ENCODE measurements at regions not wholly inside any gene's neighbourhood (a gene's known extent, or its start where the extent isn't known, plus 50 kb on each side); places are given as distances from the start of the nearest gene placed in this dataset.

DNA sequence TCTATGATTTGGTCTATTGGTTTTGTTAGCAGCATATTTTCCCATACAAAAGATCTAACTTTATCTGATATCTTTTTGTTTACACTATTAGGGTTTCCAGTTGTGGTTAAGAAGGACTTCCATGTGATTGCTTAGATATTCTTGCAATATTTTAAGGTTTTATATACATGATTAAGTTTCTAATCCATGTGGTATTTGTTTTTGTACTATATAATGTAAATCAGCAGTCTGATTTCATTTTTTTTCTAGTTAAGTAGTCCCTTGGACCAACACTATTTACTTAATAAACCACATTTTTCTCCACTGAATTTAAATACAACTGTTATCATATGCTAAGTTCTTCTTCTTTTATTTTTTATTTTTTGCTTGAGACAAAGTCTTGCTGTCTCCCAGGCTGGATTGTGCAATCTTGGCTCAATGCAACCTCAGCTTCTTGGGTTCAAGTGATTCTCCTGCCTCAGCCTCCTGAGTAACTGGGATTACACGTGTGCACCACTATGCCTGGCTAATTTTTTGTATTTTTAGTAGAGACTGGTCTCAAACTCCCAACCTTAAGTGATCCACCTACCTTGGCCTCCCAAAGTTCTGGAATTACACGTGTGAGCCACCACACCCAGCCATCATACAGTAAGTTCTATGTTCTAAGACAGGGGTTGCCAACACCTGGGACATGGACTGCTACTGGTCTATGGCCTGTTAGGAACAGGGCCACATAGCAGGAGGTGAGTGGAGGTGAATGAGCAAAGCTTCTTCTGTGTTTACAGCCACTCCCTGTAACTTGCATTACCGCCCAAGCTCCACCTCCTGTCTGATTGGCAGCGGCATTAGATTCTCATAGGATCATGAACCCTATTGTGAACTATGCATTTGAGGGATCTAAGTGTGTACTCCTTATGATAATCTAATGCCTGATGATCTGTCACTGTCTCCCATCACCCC lies 58.5 kb upstream of the RAB27B start:
- ChIA-PET CTCF (no interaction called here), POLR2A (interaction anchor here in 1 of 2 donors (0.6 kb wide), 1 partner anchor 86 kb away, joined by 4 read pairs; no protein-coding TSS in a partner anchor)
- Mint-ChIP-seq H3K27ac (no peak overlapping the region), H3K4me1 (no peaks in the 10 kb centered on the region), H3K9me3 (no peaks in the 10 kb centered on the region), H3K4me3 (no peak overlapping the region), H3K36me3 (no peaks in the 10 kb centered on the region), H3K27me3 (peaks cover 2 to 4% of the 10 kb centered on the region in 2 donors)
- WGBS (ENCODE audit: insufficient coverage), result no CpG with 5 or more reads among the region's 4 CpGs
- H3K27me3 ChIP-seq (replicated peaks in 1 of 2; ENCODE audit: control insufficient read depth in 2 of 2, extremely low read depth in 1 of 2, insufficient read depth in 2 of 2, low read length in 1 of 2), result no peaks in the 10 kb centered on the region
- H3K4me3 ChIP-seq (ENCODE audit: control insufficient read depth in 1 of 2, extremely low read depth in 1 of 2, low read length in 1 of 2), result no peak overlapping the region
- H3K36me3 ChIP-seq (ENCODE audit: control insufficient read depth in 2 of 2, extremely low read depth in 1 of 2, insufficient read depth in 1 of 2, low read length in 1 of 2), result no peaks in the 10 kb centered on the region
- ATAC-seq (replicated peaks in 1 of 4) (no peak), DNase-seq (no peak)
- H3K27ac ChIP-seq (ENCODE audit: low read length), result no peak overlapping the region
- H3K4me1 ChIP-seq (ENCODE audit: control insufficient read depth in 1 of 2, extremely low read depth in 1 of 2, insufficient read depth in 2 of 2, low read length in 2 of 2), result no peaks in the 10 kb centered on the region
- H3K9me3 ChIP-seq, result no peaks in the 10 kb centered on the region

DNA sequence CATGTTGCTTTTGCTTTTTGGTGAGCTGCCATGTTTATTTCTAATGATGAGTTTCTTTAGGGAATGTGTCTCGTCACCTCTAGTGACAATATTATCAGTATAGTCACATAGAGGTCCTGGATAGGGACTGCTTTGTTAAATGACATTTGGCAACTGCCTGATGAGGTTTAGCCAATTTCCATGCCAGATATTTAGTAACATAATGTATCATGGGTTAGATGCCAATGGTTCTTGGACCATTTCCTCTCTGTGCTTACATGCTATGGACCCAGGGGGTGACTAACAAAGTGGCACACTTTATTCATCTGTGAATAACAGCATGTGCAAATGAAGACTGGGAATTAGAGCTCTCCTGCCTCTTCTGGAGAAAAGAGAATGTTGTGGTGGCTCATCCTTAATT lies 56.2 kb upstream of the RAB27B start:
- whole genome bisulfite sequencing (ENCODE audit: insufficient coverage), result no CpG with 5 or more reads among the region's 1 CpG

GRCh38 chr18:54774423-54774822 lies 53.9 kb upstream of the RAB27B start:
- POLR2A ChIA-PET, result no interaction called here
- ATAC-seq (replicated peaks in 1 of 4) (no peak), DNase-seq (no peak)
- Histone ChIP-seq H3K27ac (ENCODE audit: low read length) (no peak overlapping the region), H3K4me3 (ENCODE audit: control insufficient read depth in 1 of 2, extremely low read depth in 1 of 2, low read length in 1 of 2) (no peak overlapping the region), H3K4me1 (ENCODE audit: control insufficient read depth in 1 of 2, extremely low read depth in 1 of 2, insufficient read depth in 2 of 2, low read length in 2 of 2) (no peaks in the 10 kb centered on the region), H3K27me3 (replicated peaks in 1 of 2; ENCODE audit: control insufficient read depth in 2 of 2, extremely low read depth in 1 of 2, insufficient read depth in 2 of 2, low read length in 1 of 2) (no peaks in the 10 kb centered on the region), H3K9me3 (no peaks in the 10 kb centered on the region), H3K36me3 (ENCODE audit: control insufficient read depth in 2 of 2, extremely low read depth in 1 of 2, insufficient read depth in 1 of 2, low read length in 1 of 2) (no peaks in the 10 kb centered on the region)
- CTCF ChIA-PET, result no interaction called here
- Mint-ChIP-seq H3K27me3 (no peaks in the 10 kb centered on the region), H3K4me1 (no peaks in the 10 kb centered on the region), H3K36me3 (no peaks in the 10 kb centered on the region), H3K4me3 (no peak overlapping the region), H3K27ac (no peak overlapping the region), H3K9me3 (no peaks in the 10 kb centered on the region)

More for the DNA sequence above, 56.2 kb upstream of the RAB27B start:
- ChIA-PET CTCF (no interaction called here), POLR2A (no interaction called here)
- Histone ChIP-seq H3K4me1 (ENCODE audit: control insufficient read depth in 1 of 2, extremely low read depth in 1 of 2, insufficient read depth in 2 of 2, low read length in 2 of 2) (no peaks in the 10 kb centered on the region), H3K27ac (ENCODE audit: low read length) (no peak overlapping the region), H3K36me3 (ENCODE audit: control insufficient read depth in 2 of 2, extremely low read depth in 1 of 2, insufficient read depth in 1 of 2, low read length in 1 of 2) (no peaks in the 10 kb centered on the region), H3K9me3 (no peaks in the 10 kb centered on the region), H3K27me3 (replicated peaks in 1 of 2; ENCODE audit: control insufficient read depth in 2 of 2, extremely low read depth in 1 of 2, insufficient read depth in 2 of 2, low read length in 1 of 2) (no peaks in the 10 kb centered on the region), H3K4me3 (ENCODE audit: control insufficient read depth in 1 of 2, extremely low read depth in 1 of 2, low read length in 1 of 2) (no peak overlapping the region)
- H3K4me1 Mint-ChIP-seq, result no peaks in the 10 kb centered on the region
- DNase-seq (no peak), ATAC-seq (replicated peaks in 1 of 4) (no peak)
- H3K27me3 Mint-ChIP-seq, result no peaks in the 10 kb centered on the region
- H3K4me3 Mint-ChIP-seq, result no peak overlapping the region
- H3K9me3 Mint-ChIP-seq, result no peaks in the 10 kb centered on the region
- no peak overlapping the region for H3K27ac Mint-ChIP-seq
- H3K36me3 Mint-ChIP-seq, result no peaks in the 10 kb centered on the region

- Mint-ChIP-seq H3K27me3 (no peaks in the 10 kb centered on the region), H3K27ac (no peak overlapping the region), H3K9me3 (no peaks in the 10 kb centered on the region), H3K36me3 (no peaks in the 10 kb centered on the region), H3K4me3 (no peak overlapping the region), H3K4me1 (no peaks in the 10 kb centered on the region)
- Histone ChIP-seq H3K4me3 (ENCODE audit: control insufficient read depth in 1 of 2, extremely low read depth in 1 of 2, low read length in 1 of 2) (no peak overlapping the region), H3K9me3 (no peaks in the 10 kb centered on the region), H3K27me3 (replicated peaks in 1 of 2; ENCODE audit: control insufficient read depth in 2 of 2, extremely low read depth in 1 of 2, insufficient read depth in 2 of 2, low read length in 1 of 2) (no peaks in the 10 kb centered on the region), H3K27ac (ENCODE audit: low read length) (no peak overlapping the region), H3K36me3 (ENCODE audit: control insufficient read depth in 2 of 2, extremely low read depth in 1 of 2, insufficient read depth in 1 of 2, low read length in 1 of 2) (no peaks in the 10 kb centered on the region), H3K4me1 (ENCODE audit: control insufficient read depth in 1 of 2, extremely low read depth in 1 of 2, insufficient read depth in 2 of 2, low read length in 2 of 2) (no peaks in the 10 kb centered on the region)
- DNase-seq (no peak), ATAC-seq (replicated peaks in 1 of 4) (no peak)
- POLR2A ChIA-PET, result no interaction called here
- 69% methylated on average over 4 of the region's 6 CpGs for WGBS (ENCODE audit: insufficient coverage)
- CTCF ChIA-PET, result no interaction called here
Observed at GRCh38 chr18:54774981-54775665, 53.2 kb upstream of the RAB27B start.

- ATAC-seq (replicated peaks in 1 of 4) (no peak), DNase-seq (no peak)
- Histone ChIP-seq H3K9me3 (no peaks in the 10 kb centered on the region), H3K4me1 (ENCODE audit: control insufficient read depth in 1 of 2, extremely low read depth in 1 of 2, insufficient read depth in 2 of 2, low read length in 2 of 2) (no peaks in the 10 kb centered on the region), H3K4me3 (ENCODE audit: control insufficient read depth in 1 of 2, extremely low read depth in 1 of 2, low read length in 1 of 2) (no peak overlapping the region), H3K27me3 (replicated peaks in 1 of 2; ENCODE audit: control insufficient read depth in 2 of 2, extremely low read depth in 1 of 2, insufficient read depth in 2 of 2, low read length in 1 of 2) (no peaks in the 10 kb centered on the region), H3K36me3 (ENCODE audit: control insufficient read depth in 2 of 2, extremely low read depth in 1 of 2, insufficient read depth in 1 of 2, low read length in 1 of 2) (no peaks in the 10 kb centered on the region), H3K27ac (ENCODE audit: low read length) (no peak overlapping the region)
- ChIA-PET POLR2A (no interaction called here), CTCF (no interaction called here)
- Mint-ChIP-seq H3K4me1 (no peaks in the 10 kb centered on the region), H3K36me3 (no peaks in the 10 kb centered on the region), H3K4me3 (no peak overlapping the region), H3K27me3 (peaks cover 0 to 4% of the 10 kb centered on the region in 2 donors), H3K27ac (no peak overlapping the region), H3K9me3 (no peaks in the 10 kb centered on the region)
- WGBS (ENCODE audit: insufficient coverage), result no CpG with 5 or more reads among the region's 3 CpGs
Observed at GRCh38 chr18:54775686-54776085, 52.6 kb upstream of the RAB27B start.

DNA sequence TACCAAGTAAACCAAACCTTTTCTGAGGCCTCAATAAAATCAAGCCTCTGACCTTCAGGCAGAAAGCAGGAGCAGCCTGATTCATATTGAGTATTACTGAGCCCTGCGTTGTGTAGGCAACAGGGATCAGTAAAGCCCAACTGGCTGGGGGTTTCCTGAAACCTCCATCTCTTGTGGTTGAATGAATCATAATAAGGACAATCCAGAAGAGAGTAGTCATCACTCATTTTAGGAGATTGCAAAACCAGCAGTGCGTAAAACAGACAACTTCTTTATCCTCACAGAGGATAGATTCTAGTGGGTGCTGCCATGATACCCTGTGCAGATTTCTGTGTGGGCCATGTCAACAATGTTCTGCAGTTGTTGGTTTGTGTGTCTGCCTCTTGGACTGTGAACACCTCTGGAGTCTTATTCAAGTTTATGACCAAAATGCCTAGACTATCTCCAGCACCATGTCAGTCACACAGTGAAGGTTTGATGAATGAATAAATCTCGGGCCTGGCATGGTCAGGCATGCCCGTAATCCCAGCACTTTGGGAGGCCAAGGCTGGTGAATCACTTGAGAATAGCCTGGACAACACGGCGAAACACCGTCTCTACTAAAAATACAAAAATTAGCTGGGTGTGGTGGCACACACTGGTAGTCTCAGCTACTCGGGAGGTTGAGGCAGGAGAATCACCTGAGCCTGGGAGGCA lies 51.8 kb upstream of the RAB27B start:
- WGBS (ENCODE audit: insufficient coverage), result 90% methylated on average over 4 of the region's 8 CpGs
- Histone ChIP-seq H3K4me1 (ENCODE audit: control insufficient read depth in 1 of 2, extremely low read depth in 1 of 2, insufficient read depth in 2 of 2, low read length in 2 of 2) (no peaks in the 10 kb centered on the region), H3K27ac (ENCODE audit: low read length) (no peak overlapping the region), H3K4me3 (ENCODE audit: control insufficient read depth in 1 of 2, extremely low read depth in 1 of 2, low read length in 1 of 2) (no peak overlapping the region), H3K36me3 (ENCODE audit: control insufficient read depth in 2 of 2, extremely low read depth in 1 of 2, insufficient read depth in 1 of 2, low read length in 1 of 2) (no peaks in the 10 kb centered on the region), H3K27me3 (replicated peaks in 1 of 2; ENCODE audit: control insufficient read depth in 2 of 2, extremely low read depth in 1 of 2, insufficient read depth in 2 of 2, low read length in 1 of 2) (no peaks in the 10 kb centered on the region), H3K9me3 (no peaks in the 10 kb centered on the region)
- DNase-seq, result no peak
- no peak for ATAC-seq (replicated peaks in 1 of 4)
- H3K4me3 Mint-ChIP-seq, result no peak overlapping the region
- ChIA-PET POLR2A (no interaction called here), CTCF (no interaction called here)
- H3K36me3 Mint-ChIP-seq, result no peaks in the 10 kb centered on the region
- H3K4me1 Mint-ChIP-seq, result no peaks in the 10 kb centered on the region
- H3K27me3 Mint-ChIP-seq, result peaks cover 0 to 4% of the 10 kb centered on the region in 2 donors
- no peaks in the 10 kb centered on the region for H3K9me3 Mint-ChIP-seq
- no peak overlapping the region for H3K27ac Mint-ChIP-seq

Measured in T-cell (primary cell).